Endothelial cell of umbilical vein (primary cell): ENCODE measurements at regions not wholly inside any gene's neighbourhood (a gene's known extent, or its start where the extent isn't known, plus 50 kb on each side); places are given as distances from the start of the nearest gene placed in this dataset.

Experiments used
- BruUV-seq: library from RNA; stranded (reverse); fragments of 400-500 nt; replicated peaks from 2 replicates; lab custom pipeline; 2021; lab: Mats Ljungman, UMichigan
- CTCF ChIA-PET: fragments of 300-600, 350-600 bp; sonication (Branson Sonifier 250); formaldehyde crosslinking; loops from one replicate; lab custom pipeline; 2021; ENCODE audit warnings: antibody characterized with exemption, inconsistent platforms; lab: Charles Lee
- POLR2A ChIA-PET: fragments of 300-600, 350-600 bp; sonication (Branson Sonifier 250); formaldehyde crosslinking; loops from one replicate; lab custom pipeline; 2021; ENCODE audit warnings: antibody characterized with exemption, inconsistent platforms; lab: Charles Lee
- DNase-seq: peaks from one replicate; pipeline ENCODE4 v3.0.0-alpha.2; 2011; ENCODE audit warnings: low read depth, low spot score
- FAIRE-seq: peaks from 2 replicates; lab custom pipeline; 2011; peaks lifted over from hg19 to GRCh38; lab: Jason Lieb, UNC
- H2AFZ ChIP-seq: 2 replicates; pipeline ENCODE4 v1.6.0; 2012; ENCODE audit warnings: low read depth, low read length, control low read depth, inconsistent platforms
- H3K27ac ChIP-seq: 2 replicates; pipeline ENCODE4 v1.5.1; 2011; ENCODE audit warnings: low read depth, mild to moderate bottlenecking, control low read depth, low read length, moderate library complexity; ENCODE audit not compliant: insufficient read depth
- H3K27me3 ChIP-seq, 2 experiments: 2 replicates each; pipeline versions ENCODE4 v1.6.0 to v1.6.1; 2011; ENCODE audit warnings: low read length in 2 of 2, mixed read lengths in 1 of 2; ENCODE audit not compliant: control insufficient read depth in 2 of 2, insufficient read depth in 2 of 2
- H3K36me3 ChIP-seq, 2 experiments: 2 replicates in 1 of 2; 3 replicates in 1 of 2; pipeline ENCODE4 v1.5.1; 2011; ENCODE audit warnings: low read length in 2 of 2, mild to moderate bottlenecking in 1 of 2, moderate library complexity in 1 of 2; ENCODE audit not compliant: control insufficient read depth in 2 of 2, insufficient read depth in 2 of 2; ENCODE audit errors: extremely low read depth in 1 of 2
- H3K4me1 ChIP-seq: 3 replicates; pipeline ENCODE4 v1.5.1; 2011; ENCODE audit warnings: mild to moderate bottlenecking, low read length; ENCODE audit not compliant: control insufficient read depth, insufficient read depth; ENCODE audit errors: extremely low read depth
- H3K4me2 ChIP-seq: 2 replicates; pipeline ENCODE4 v1.6.1; 2011; ENCODE audit warnings: low read length, control low read depth, mixed read lengths; ENCODE audit not compliant: insufficient read depth
- H3K4me3 ChIP-seq, 3 experiments: fragments of 200-600 bp in 1 of 3; sonication (generic), shearing (Covaris generic) in 1 of 3; replicated peaks in 1 of 3; 2 replicates each; pipeline ENCODE4 v1.5.1; 2011 to 2016; ENCODE audit warnings: control low read depth in 3 of 3, low read length in 3 of 3, mild to moderate bottlenecking in 2 of 3, inconsistent platforms in 1 of 3, low read depth in 1 of 3, moderate library complexity in 1 of 3; ENCODE audit not compliant: insufficient read depth in 1 of 3
- H3K79me2 ChIP-seq: 2 replicates; pipeline ENCODE4 v1.6.0; 2012; ENCODE audit warnings: low read length, inconsistent platforms; ENCODE audit not compliant: control insufficient read depth, insufficient read depth
- H3K9ac ChIP-seq: replicated peaks from 2 replicates; pipeline ENCODE3; 2011; ENCODE audit warnings: low read length, control low read depth; ENCODE audit not compliant: insufficient read depth; ENCODE audit errors: extremely low read depth
- H3K9me1 ChIP-seq: replicated peaks from 3 replicates; pipeline ENCODE4 v1.6.0; 2011; ENCODE audit warnings: mild to moderate bottlenecking, low read length; ENCODE audit not compliant: control insufficient read depth, insufficient read depth; ENCODE audit errors: extremely low read depth
- H3K9me3 ChIP-seq: replicated peaks from 2 replicates; pipeline ENCODE4 v1.5.1; 2012; ENCODE audit warnings: low read length, inconsistent platforms; ENCODE audit not compliant: control insufficient read depth, insufficient read depth
- H4K20me1 ChIP-seq: replicated peaks from 2 replicates; pipeline ENCODE3; 2011; ENCODE audit warnings: mild to moderate bottlenecking, low read length; ENCODE audit not compliant: control insufficient read depth, insufficient read depth; ENCODE audit errors: extremely low read depth
- CTCF ChIP-seq, 2 donors: IDR thresholded peaks; 1 replicate in 1 of 2; 2 replicates in 1 of 2; pipeline ENCODE4 v1.5.1; 2011; ENCODE audit warnings: low read length in 2 of 2, mild to moderate bottlenecking in 2 of 2, moderate library complexity in 2 of 2, control low read depth in 1 of 2, inconsistent platforms in 1 of 2, low read depth in 1 of 2; ENCODE audit not compliant: insufficient read depth in 1 of 2; ENCODE audit errors: extremely low read depth in 1 of 2
- EZH2 ChIP-seq: IDR thresholded peaks from 2 replicates; pipeline ENCODE4 v1.6.1; 2012; ENCODE audit warnings: borderline replicate concordance, low read depth, mild to moderate bottlenecking, moderate library complexity, low read length, inconsistent platforms; ENCODE audit not compliant: severe bottlenecking
- FOS ChIP-seq: IDR thresholded peaks from 2 replicates; pipeline ENCODE4 v1.6.1; 2011; ENCODE audit warnings: mild to moderate bottlenecking, low read length, moderate library complexity, borderline replicate concordance; ENCODE audit not compliant: insufficient read depth
- GATA2 ChIP-seq: IDR thresholded peaks from 2 replicates; pipeline ENCODE4 v1.7.0; 2011; ENCODE audit warnings: low read depth, mild to moderate bottlenecking, moderate library complexity, mixed read lengths, low read length; ENCODE audit not compliant: insufficient read length, insufficient read depth
- JUN ChIP-seq: IDR thresholded peaks from 2 replicates; pipeline ENCODE4 v1.6.1; 2011; ENCODE audit warnings: borderline replicate concordance, low read depth; ENCODE audit not compliant: insufficient read length, insufficient read depth
- MAX ChIP-seq: IDR thresholded peaks from 2 replicates; pipeline ENCODE4 v1.6.1; 2011; ENCODE audit not compliant: insufficient read depth, insufficient read length
- MYC ChIP-seq: IDR thresholded peaks from one replicate; pipeline ENCODE4 v1.6.1; 2011; ENCODE audit warnings: mild to moderate bottlenecking, low read depth, low read length
- POLR2A ChIP-seq: IDR thresholded peaks from 2 replicates; pipeline ENCODE4 v1.6.1; 2012; ENCODE audit warnings: low read depth, mild to moderate bottlenecking, control low read depth, low read length
- POLR2AphosphoS5 ChIP-seq: IDR thresholded peaks from 2 replicates; pipeline ENCODE4 v1.6.1; 2012; ENCODE audit warnings: low read depth, mild to moderate bottlenecking, control low read depth, low read length, moderate library complexity; ENCODE audit not compliant: insufficient read depth
- dilution Hi-C: fragments of 300-500 bp; cut with MboI; formaldehyde crosslinking; loops from one replicate; pipeline ENCODE4 v1.15.0; 2019; ENCODE audit warnings: low sequenced_read_pairs; ENCODE audit not compliant: extremely low pct_ligation_motif_present
- intact Hi-C: fragments of 100-400 bp; cut with micrococcal nuclease; formaldehyde crosslinking; loops from one replicate; pipeline ENCODE4 v1.10.0; 2022

GRCh38 chr2:124975648-124976047 lies 950.6 kb downstream of the CNTNAP5 start:
- ChIA-PET CTCF (no interaction called here), POLR2A (no interaction called here)
- Histone ChIP-seq H3K36me3 (no peaks in the 10 kb centered on the region), H3K9me3 (peaks cover 5% of the 10 kb centered on the region), H3K4me1 (no peaks in the 10 kb centered on the region), H3K4me2 (no peak overlapping the region), H3K27ac (no peak overlapping the region), H3K27me3 (no peaks in the 10 kb centered on the region), H3K9me1 (no peaks in the 10 kb centered on the region), H3K4me3 (no peak overlapping the region), H3K79me2 (no peaks in the 10 kb centered on the region), H4K20me1 (no peaks in the 10 kb centered on the region), H2AFZ (no peak overlapping the region), H3K9ac (no peak overlapping the region)
- DNase-seq: no peak
- FAIRE-seq: no peak
- BruUV-seq: no TSS peak
- intact Hi-C loops: no loop called here
- TF ChIP-seq CTCF (IDR thresholded peaks at IDR 0.05; ENCODE audit: extremely low read depth in 1 of 2, insufficient read depth in 1 of 2, low read depth in 1 of 2, low read length in 2 of 2): no peak
- TF ChIP-seq MYC: no peak
- no peak for TF ChIP-seq FOS
- TF ChIP-seq POLR2A: no peak
- no peak for TF ChIP-seq GATA2
- no peak for TF ChIP-seq MAX
- TF ChIP-seq POLR2AphosphoS5: no peak
- TF ChIP-seq EZH2: no peak
- TF ChIP-seq JUN: no peak
- dilution Hi-C loops: no loop called here
